CD4-positive, CD25-positive, alpha-beta regulatory T cell (primary cell): ENCODE measurements at regions not wholly inside any gene's neighbourhood (a gene's known extent, or its start where the extent isn't known, plus 50 kb on each side); places are given as distances from the start of the nearest gene placed in this dataset.

Experiments
- ATAC-seq, 2 donors: fragments of 150-1000 bp; cut with Tn5 transposase; one replicate each; pipeline ENCODE4 v1.10.0; 2021; ENCODE audit warnings: low read depth in 2 of 2, moderate number of reproducible peaks in 2 of 2, moderate library complexity in 1 of 2
- DNase-seq, 3 donors: peaks; one replicate each; pipeline versions ENCODE4 v3.0.0 to v3.0.0-alpha.2; 2012 to 2022; ENCODE audit warnings: mixed read lengths in 1 of 3
- H3K27ac ChIP-seq: one replicate; pipeline ENCODE4 v1.7.0; 2013; ENCODE audit warnings: mild to moderate bottlenecking, low read length; ENCODE audit not compliant: insufficient read depth, poor library complexity, severe bottlenecking
- H3K27me3 ChIP-seq: one replicate; pipeline ENCODE4 v1.7.0; 2013; ENCODE audit warnings: low read length; ENCODE audit not compliant: control insufficient read depth, insufficient read depth
- H3K36me3 ChIP-seq: one replicate; pipeline ENCODE4 v1.7.0; 2013; ENCODE audit warnings: mild to moderate bottlenecking, low read length, moderate library complexity; ENCODE audit not compliant: control insufficient read depth, insufficient read depth
- H3K4me1 ChIP-seq: 2 replicates; pipeline ENCODE4 v1.7.0; 2013; ENCODE audit warnings: mild to moderate bottlenecking, low read length; ENCODE audit not compliant: insufficient read depth, control insufficient read depth, poor library complexity, severe bottlenecking
- H3K4me3 ChIP-seq: one replicate; pipeline ENCODE4 v1.7.0; 2013; ENCODE audit warnings: low read depth, mild to moderate bottlenecking, low read length, moderate library complexity
- H3K9me3 ChIP-seq, 2 experiments: 1 replicate in 1 of 2; 2 replicates in 1 of 2; pipeline ENCODE4 v1.7.0; 2013; ENCODE audit warnings: low read length in 2 of 2, mild to moderate bottlenecking in 1 of 2, moderate library complexity in 1 of 2; ENCODE audit not compliant: control insufficient read depth in 2 of 2
- H3K27ac Mint-ChIP-seq, 3 donors: one replicate each; pipeline ENCODE4 v1.8.0; 2020 to 2022; ENCODE audit warnings: mild to moderate bottlenecking in 3 of 3, mixed read lengths in 3 of 3, moderate library complexity in 2 of 3
- H3K27me3 Mint-ChIP-seq: one replicate; pipeline ENCODE4 v1.8.0; 2022; ENCODE audit warnings: mild to moderate bottlenecking, mixed read lengths
- H3K36me3 Mint-ChIP-seq: one replicate; pipeline ENCODE4 v1.8.0; 2020; ENCODE audit warnings: mixed read lengths
- H3K4me1 Mint-ChIP-seq, 4 donors: one replicate each; pipeline ENCODE4 v1.8.0; 2020 to 2022; ENCODE audit warnings: mixed read lengths in 4 of 4, mild to moderate bottlenecking in 1 of 4
- H3K4me3 Mint-ChIP-seq, 4 donors: one replicate each; pipeline ENCODE4 v1.8.0; 2020 to 2022; ENCODE audit warnings: mild to moderate bottlenecking in 4 of 4, mixed read lengths in 4 of 4, moderate library complexity in 3 of 4
- H3K9me3 Mint-ChIP-seq, 7 donors: one replicate each; pipeline ENCODE4 v1.8.0; 2020 to 2022; ENCODE audit warnings: mixed read lengths in 7 of 7, mild to moderate bottlenecking in 3 of 7, moderate library complexity in 2 of 7

GRCh38 chr2:72036595-72036994, 111.1 kb downstream of the CYP26B1 start:
- Histone ChIP-seq H3K4me1 (no peaks in the 10 kb centered on the region), H3K4me3 (no peak overlapping the region), H3K27me3 (no peaks in the 10 kb centered on the region), H3K27ac (no peak overlapping the region), H3K36me3 (no peaks in the 10 kb centered on the region), H3K9me3 (no peaks in the 10 kb centered on the region)
- no peak for DNase-seq
- Mint-ChIP-seq H3K27me3 (no peaks in the 10 kb centered on the region), H3K27ac (no peak overlapping the region), H3K9me3 (peaks cover 0 to 2% (median 0%) of the 10 kb centered on the region in 7 donors), H3K4me3 (no peak overlapping the region), H3K36me3 (no peaks in the 10 kb centered on the region), H3K4me1 (no peaks in the 10 kb centered on the region)
- no peak for ATAC-seq

- no peaks in the 10 kb centered on the region for H3K9me3 ChIP-seq
- Mint-ChIP-seq H3K4me1 (no peaks in the 10 kb centered on the region), H3K36me3 (no peaks in the 10 kb centered on the region), H3K27ac (no peak overlapping the region), H3K27me3 (no peaks in the 10 kb centered on the region), H3K4me3 (no peak overlapping the region), H3K9me3 (peaks cover 0 to 2% (median 0%) of the 10 kb centered on the region in 7 donors)
- H3K27ac ChIP-seq = no peak overlapping the region
- H3K36me3 ChIP-seq = no peaks in the 10 kb centered on the region
- ATAC-seq (no peak), DNase-seq (no peak)
- no peak overlapping the region for H3K4me3 ChIP-seq
- no peaks in the 10 kb centered on the region for H3K27me3 ChIP-seq
- no peaks in the 10 kb centered on the region for H3K4me1 ChIP-seq
Observed at GRCh38 chr2:72036173-72036545, 111.5 kb downstream of the CYP26B1 start.

- H3K27ac Mint-ChIP-seq = no peak overlapping the region
- no peaks in the 10 kb centered on the region for H3K4me1 Mint-ChIP-seq
- no peaks in the 10 kb centered on the region for H3K36me3 ChIP-seq
- no peak for ATAC-seq
- peaks cover 0 to 2% (median 0%) of the 10 kb centered on the region in 7 donors for H3K9me3 Mint-ChIP-seq
- H3K36me3 Mint-ChIP-seq = no peaks in the 10 kb centered on the region
- no peak overlapping the region for H3K4me3 ChIP-seq
- H3K27me3 ChIP-seq = no peaks in the 10 kb centered on the region
- H3K4me3 Mint-ChIP-seq = no peak overlapping the region
- no peak for DNase-seq
- H3K9me3 ChIP-seq = no peaks in the 10 kb centered on the region
- H3K27ac ChIP-seq = no peak overlapping the region
- H3K27me3 Mint-ChIP-seq = no peaks in the 10 kb centered on the region
- no peaks in the 10 kb centered on the region for H3K4me1 ChIP-seq
Observed at GRCh38 chr2:72035518-72036172, 112.0 kb downstream of the CYP26B1 start.

GRCh38 chr2:72034353-72035095, 113.1 kb downstream of the CYP26B1 start:
- Histone ChIP-seq H3K36me3 (no peaks in the 10 kb centered on the region), H3K9me3 (no peaks in the 10 kb centered on the region), H3K4me1 (no peaks in the 10 kb centered on the region), H3K4me3 (no peak overlapping the region), H3K27ac (no peak overlapping the region), H3K27me3 (no peaks in the 10 kb centered on the region)
- Mint-ChIP-seq H3K27ac (no peak overlapping the region), H3K36me3 (no peaks in the 10 kb centered on the region), H3K4me1 (no peaks in the 10 kb centered on the region), H3K27me3 (no peaks in the 10 kb centered on the region), H3K4me3 (no peak overlapping the region), H3K9me3 (peaks cover 0 to 2% (median 0%) of the 10 kb centered on the region in 7 donors)
- DNase-seq = no peak
- no peak for ATAC-seq

- Histone ChIP-seq H3K4me3 (no peak overlapping the region), H3K36me3 (no peaks in the 10 kb centered on the region), H3K27me3 (no peaks in the 10 kb centered on the region), H3K4me1 (no peaks in the 10 kb centered on the region), H3K9me3 (no peaks in the 10 kb centered on the region), H3K27ac (no peak overlapping the region)
- no peaks in the 10 kb centered on the region for H3K36me3 Mint-ChIP-seq
- no peak overlapping the region for H3K27ac Mint-ChIP-seq
- H3K27me3 Mint-ChIP-seq = no peaks in the 10 kb centered on the region
- DNase-seq (no peak), ATAC-seq (no peak)
- H3K4me3 Mint-ChIP-seq = no peak overlapping the region
- H3K4me1 Mint-ChIP-seq = no peaks in the 10 kb centered on the region
- peaks cover 0 to 2% (median 0%) of the 10 kb centered on the region in 7 donors for H3K9me3 Mint-ChIP-seq
Observed at GRCh38 chr2:72033636-72034035, 114.0 kb downstream of the CYP26B1 start.

- H3K9me3 ChIP-seq = no peaks in the 10 kb centered on the region
- Mint-ChIP-seq H3K4me1 (no peaks in the 10 kb centered on the region), H3K4me3 (no peak overlapping the region), H3K36me3 (no peaks in the 10 kb centered on the region), H3K27ac (no peak overlapping the region), H3K27me3 (no peaks in the 10 kb centered on the region), H3K9me3 (peaks cover 0 to 3% (median 0%) of the 10 kb centered on the region in 7 donors)
- ATAC-seq = no peak
- H3K27me3 ChIP-seq = no peaks in the 10 kb centered on the region
- no peaks in the 10 kb centered on the region for H3K4me1 ChIP-seq
- H3K36me3 ChIP-seq = no peaks in the 10 kb centered on the region
- no peak overlapping the region for H3K4me3 ChIP-seq
- DNase-seq = no peak
- no peak overlapping the region for H3K27ac ChIP-seq
Observed at GRCh38 chr2:72032481-72033041, 115.1 kb downstream of the CYP26B1 start.

- Mint-ChIP-seq H3K4me1 (no peaks in the 10 kb centered on the region), H3K9me3 (peaks cover 0 to 3% (median 0%) of the 10 kb centered on the region in 7 donors), H3K27me3 (no peaks in the 10 kb centered on the region), H3K36me3 (no peaks in the 10 kb centered on the region), H3K27ac (no peak overlapping the region), H3K4me3 (no peak overlapping the region)
- ATAC-seq = no peak
- DNase-seq = no peak
- Histone ChIP-seq H3K9me3 (no peaks in the 10 kb centered on the region), H3K36me3 (no peaks in the 10 kb centered on the region), H3K4me3 (no peak overlapping the region), H3K4me1 (no peaks in the 10 kb centered on the region), H3K27me3 (no peaks in the 10 kb centered on the region), H3K27ac (no peak overlapping the region)
Observed at GRCh38 chr2:72031346-72032110, 116.1 kb downstream of the CYP26B1 start.
